ENCODE measurements at regions not wholly inside any gene's neighbourhood (a gene's known extent, or its start where the extent isn't known, plus 50 kb on each side); places are given as distances from the start of the nearest gene placed in this dataset.
"Not testable (repeated sequence)": the region's sequence is repeated elsewhere in the genome, so short reads cannot be mapped to it uniquely, and the experiment has no call there.

- DNase-seq: no peak
These were observed 134.9 kb downstream of the RHOU start for GRCh38 chr1:228870041-228870713.

- DNase-seq: no peak
These were observed 136.2 kb downstream of the RHOU start for GRCh38 chr1:228871314-228872061.

- DNase-seq: no peak
These were observed 136.8 kb downstream of the RHOU start for GRCh38 chr1:228872080-228872479.

DNA sequence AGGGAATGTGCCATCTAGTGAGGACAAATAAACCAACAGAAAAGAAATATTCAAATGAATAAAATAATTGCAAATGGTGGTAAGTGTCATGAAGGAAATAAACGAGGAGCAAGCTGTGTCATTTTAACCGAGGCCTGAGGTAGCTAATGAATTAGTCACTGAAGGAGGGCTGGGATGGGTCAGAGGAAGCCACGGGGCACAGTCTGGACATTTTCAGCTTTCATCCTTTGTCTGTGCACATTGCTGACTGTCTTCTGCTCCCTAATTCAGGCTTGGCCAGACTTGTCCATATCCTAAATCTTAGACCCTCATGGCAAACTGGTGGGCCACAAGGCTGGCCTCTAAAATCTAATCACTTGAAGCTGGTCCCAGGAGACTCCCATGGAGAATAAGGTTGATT, 138.4 kb downstream of the RHOU start:
- DNase-seq: no peak

DNA sequence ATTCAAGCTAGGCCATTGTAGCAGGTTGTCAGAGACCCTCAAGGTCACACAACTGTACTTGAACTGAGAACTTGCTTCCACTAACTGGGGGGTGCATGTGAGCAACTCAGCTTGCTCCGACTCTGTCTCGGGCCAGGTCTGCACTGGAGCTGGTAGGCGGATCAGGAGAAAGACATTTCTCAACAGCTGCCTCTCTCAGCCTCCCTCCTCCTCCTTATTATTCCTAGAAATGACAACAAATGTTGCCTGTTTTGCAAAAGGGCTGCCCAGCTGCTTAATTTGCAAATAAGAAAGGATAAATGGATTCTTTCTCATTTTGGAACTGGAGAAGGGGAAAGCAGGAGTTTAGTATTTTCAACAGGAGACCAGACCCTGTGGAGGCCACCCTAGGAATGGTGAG, 140.5 kb downstream of the RHOU start:
- no peak for DNase-seq

GRCh38 chr1:228876187-228876586, 140.9 kb downstream of the RHOU start:
- DNase-seq: no peak

DNA sequence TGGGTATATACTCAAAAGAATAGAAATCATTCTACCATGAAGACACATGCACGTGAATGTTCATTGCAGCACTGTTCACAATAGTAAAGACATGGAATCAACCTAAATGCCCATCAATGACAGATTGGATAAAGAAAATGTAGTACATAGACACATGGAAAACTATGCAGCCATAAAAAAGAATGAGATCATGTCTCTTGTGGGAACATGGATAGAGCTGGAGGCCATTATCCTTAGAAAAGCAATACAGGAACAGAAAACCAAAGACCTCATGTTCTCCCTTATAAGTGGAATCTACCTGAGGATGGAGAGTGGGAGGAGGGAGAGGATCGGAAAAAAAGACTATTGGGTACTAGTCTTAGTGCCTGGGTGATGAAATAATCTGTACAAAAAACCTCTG, 143.9 kb downstream of the RHOU start:
- no peak for DNase-seq

DNA sequence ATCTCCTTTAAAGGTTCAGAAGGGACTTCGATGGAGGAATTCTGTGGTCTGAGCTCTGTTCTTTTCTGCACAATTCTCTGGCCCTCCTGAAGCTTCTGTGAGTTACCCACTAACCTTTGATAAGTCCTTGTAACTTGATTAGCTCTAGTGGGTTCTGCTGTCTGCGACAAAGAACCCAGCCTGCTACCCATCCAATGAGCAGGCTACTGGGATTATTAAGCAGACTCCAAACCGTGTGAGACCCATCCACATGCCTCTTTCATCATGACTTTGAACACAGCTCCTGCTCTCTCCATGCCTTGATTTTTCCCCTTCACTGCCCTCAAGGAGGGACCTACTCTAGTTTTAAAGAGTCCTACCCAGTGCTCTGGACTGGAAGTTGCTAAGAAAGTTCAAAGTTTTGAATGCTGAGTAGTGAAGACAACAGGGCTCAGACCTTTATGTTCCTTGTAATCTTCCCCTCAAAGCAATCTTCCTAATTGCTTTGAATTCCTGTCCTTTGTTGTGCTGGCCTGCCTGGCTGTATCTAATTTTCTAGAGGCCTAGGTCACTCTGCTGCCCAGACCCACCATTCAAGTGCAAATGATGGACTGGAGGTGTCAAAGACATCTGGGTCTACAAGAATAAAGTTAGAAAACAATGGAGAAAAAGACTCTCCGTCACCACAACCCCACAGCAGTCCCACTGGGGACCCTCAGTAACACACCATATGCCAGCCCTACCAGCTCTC, 146.9 kb downstream of the RHOU start:
- no peak for DNase-seq

GRCh38 chr1:228882771-228883450, 147.6 kb downstream of the RHOU start:
- no peak for DNase-seq

- no peak for DNase-seq
These were observed 148.3 kb downstream of the RHOU start for GRCh38 chr1:228883535-228883934.

DNA sequence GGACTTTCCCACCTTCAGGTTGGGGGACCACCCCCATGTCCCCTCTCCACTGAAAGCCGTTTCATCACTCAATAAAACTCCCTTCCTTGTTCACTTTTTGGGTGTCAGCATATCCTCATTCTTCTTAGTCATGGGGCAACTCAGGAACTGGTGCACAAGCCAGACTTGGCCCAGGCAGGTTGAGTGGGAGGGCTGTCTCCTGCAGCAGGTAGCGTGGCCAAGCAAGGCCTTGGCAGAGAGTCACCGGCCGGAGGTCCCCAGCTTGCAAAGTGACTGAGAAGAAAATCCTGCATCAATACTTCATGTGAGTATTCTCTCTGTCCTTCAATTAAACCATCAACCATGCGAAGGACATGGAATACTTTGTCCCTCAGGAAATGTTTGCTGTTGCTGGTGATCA, 148.9 kb downstream of the RHOU start:
- no peak for DNase-seq

- DNase-seq: no peak
These were observed 149.6 kb downstream of the RHOU start for GRCh38 chr1:228884615-228885566.

DNA sequence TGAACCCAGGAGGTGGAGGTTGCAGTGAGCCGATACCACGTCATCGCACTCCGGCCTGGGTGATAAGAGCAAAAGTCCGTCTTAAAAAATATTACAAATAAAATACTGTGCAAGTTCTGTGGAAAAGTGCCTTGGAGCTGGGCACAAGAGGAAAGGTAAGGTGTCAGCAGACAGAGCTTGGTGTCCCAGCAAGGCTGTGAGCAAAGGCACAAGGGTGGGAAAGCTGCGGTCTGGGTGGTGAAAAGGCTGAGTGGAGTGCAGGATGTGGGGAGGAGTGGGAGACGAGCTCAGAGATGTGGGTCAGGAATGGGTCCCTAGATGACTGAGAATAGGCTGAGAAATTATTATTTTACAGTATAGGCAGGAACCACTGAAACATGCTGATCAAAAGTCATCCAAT, 150.6 kb downstream of the RHOU start:
- no peak for DNase-seq

- DNase-seq: no peak
These were observed 151.8 kb downstream of the RHOU start for GRCh38 chr1:228887101-228887500.

- DNase-seq: no peak
These were observed 152.7 kb downstream of the RHOU start for GRCh38 chr1:228887960-228888359.

- DNase-seq: no peak
These were observed 154.0 kb downstream of the RHOU start for GRCh38 chr1:228889289-228889688.

DNA sequence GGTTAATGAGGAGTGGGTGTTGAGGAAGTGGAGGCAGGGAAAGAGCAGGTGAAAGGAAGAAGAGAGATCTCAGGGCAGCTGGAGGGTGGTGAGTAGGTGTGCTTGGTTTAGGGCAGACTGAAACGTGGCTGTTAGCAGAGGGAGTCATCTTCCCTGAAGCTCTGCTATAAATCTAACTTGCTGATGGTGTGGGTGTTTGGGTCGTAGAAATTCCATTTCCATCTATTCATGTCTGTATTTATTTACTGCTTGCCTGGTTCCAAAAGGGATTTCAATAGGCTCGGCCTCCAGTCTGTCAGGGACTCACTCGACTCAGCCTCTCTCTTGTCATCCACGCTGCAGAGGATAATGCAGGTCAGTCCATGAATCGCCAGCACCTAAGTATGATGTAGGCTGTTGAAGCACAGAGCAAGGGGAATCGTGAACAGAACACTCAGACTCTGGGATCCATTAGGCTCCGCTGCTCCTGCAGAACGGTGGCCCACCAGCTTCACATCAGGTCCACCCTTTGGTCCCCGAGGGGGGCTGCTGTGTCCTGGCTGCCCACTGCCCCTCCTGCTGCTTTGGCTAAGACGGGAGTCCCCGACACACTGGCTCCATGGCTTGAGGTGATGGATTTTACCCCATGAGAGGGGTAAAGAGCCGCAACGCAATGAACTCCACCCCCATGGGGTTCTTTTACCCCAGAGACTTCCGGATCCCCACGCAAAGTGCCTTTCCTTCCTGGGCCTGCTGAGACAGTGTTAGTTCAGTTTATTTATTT, 156.2 kb downstream of the RHOU start:
- no peak for DNase-seq

GRCh38 chr1:228892200-228892599, 156.9 kb downstream of the RHOU start:
- not testable (repeated sequence) for DNase-seq

DNA sequence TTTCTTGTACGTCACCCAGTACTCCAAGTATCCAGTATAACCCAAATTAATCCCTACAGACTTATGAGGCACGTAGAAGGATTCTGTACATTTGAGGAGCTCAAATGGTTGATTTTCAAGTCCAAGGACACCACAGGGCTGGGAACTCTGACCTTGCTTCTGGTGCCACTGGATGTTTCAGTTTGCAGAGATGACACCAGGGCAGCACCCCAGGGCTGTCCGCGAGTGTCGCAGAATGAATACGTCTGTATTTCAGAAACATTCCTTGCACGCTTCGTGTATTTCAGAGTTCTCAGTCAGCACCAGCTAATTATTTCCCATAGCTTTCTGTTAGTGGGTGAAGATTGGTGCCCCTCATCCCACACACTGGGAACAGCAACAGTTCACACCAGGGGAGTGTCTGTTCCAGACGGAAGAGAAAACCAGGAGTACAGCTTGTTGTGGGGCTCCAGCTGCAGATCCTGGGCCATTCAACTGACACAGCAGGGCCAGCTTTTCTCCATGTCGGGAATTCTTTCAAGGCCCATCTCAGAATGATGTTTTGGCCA, 159.2 kb downstream of the RHOU start:
- no peak for DNase-seq

DNA sequence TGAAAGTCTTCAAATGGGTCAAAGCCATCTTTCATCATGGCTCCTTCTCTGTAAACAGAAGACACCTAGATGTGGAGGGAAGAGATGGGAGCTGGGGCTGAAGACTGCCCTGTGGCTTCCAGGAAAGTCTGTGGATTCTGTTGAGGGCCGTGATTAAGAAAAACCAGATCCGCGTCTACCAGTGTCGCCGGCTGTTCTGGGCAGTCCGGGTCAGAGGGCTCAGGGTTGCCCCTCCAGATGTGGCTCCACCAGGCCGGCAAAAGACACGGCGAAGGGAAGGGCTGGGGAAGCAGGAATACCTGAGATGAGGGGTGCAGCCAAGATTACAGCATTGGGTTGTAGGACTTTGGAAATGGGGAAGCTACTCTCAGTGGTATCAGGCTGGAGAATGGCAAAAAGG, 162.6 kb downstream of the RHOU start:
- DNase-seq: no peak

DNA sequence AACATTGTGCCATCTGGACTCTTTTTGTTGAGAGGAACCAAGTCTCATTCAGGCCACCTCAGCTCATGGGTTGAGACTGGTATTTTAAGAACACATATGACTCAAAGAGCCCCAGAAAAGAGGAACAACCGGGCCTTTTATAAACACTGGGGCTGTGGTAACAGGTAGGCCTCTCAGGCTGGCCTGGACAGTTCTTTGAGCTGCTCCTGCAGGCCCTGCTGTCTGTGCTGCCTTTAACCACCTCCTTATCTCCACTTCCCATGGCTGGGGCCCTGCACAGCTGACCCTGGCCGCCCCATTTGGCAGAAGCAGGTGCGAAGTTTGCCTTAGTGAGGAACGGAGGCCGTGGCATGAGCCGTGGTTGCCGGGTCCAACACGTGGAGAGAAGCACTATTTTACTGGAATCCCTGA, 163.3 kb downstream of the RHOU start:
- DNase-seq: peak; percentile 86
